Heart right ventricle (tissue), 16 donors: ENCODE measurements at regions not wholly inside any gene's neighbourhood (a gene's known extent, or its start where the extent isn't known, plus 50 kb on each side); places are given as distances from the start of the nearest gene placed in this dataset.

Source experiments
- ATAC-seq, 8 donors: fragments of 200-7000 bp; cut with Tn5 transposase; one replicate each; pipeline ENCODE4 v1.9.1; 2020; ENCODE audit warnings: mild to moderate bottlenecking in 8 of 8, moderate library complexity in 8 of 8, moderate number of reproducible peaks in 1 of 8
- DNase-seq, 2 donors: peaks; one replicate each; pipeline ENCODE4 v3.0.0-alpha.2; 2020
- H3K27ac ChIP-seq, 10 donors: fragments of 200-600 bp; sonication (generic) in 2 of 10; one replicate each; pipeline versions ENCODE4 v1.5.0 to v1.8.0; 2020 to 2022; ENCODE audit warnings: mild to moderate bottlenecking in 3 of 10
- H3K27me3 ChIP-seq, 7 donors: fragments of 200-600 bp; one replicate each; pipeline ENCODE4 v1.8.0; 2021 to 2022; ENCODE audit warnings: mild to moderate bottlenecking in 2 of 7
- H3K36me3 ChIP-seq, 9 donors: fragments of 200-600 bp; sonication (generic) in 1 of 9; one replicate each; pipeline versions ENCODE4 v1.5.0 to v1.8.0; 2020 to 2022; ENCODE audit warnings: mild to moderate bottlenecking in 2 of 9
- H3K4me1 ChIP-seq, 9 donors: fragments of 200-600 bp; sonication (generic) in 1 of 9; one replicate each; pipeline versions ENCODE4 v1.5.0 to v1.8.0; 2020 to 2022; ENCODE audit warnings: mild to moderate bottlenecking in 4 of 9
- H3K4me3 ChIP-seq, 10 donors: fragments of 200-600 bp; sonication (generic) in 2 of 10; one replicate each; pipeline versions ENCODE4 v1.5.0 to v1.8.0; 2020 to 2022; ENCODE audit warnings: mild to moderate bottlenecking in 7 of 10, moderate library complexity in 2 of 10
- H3K9me3 ChIP-seq, 11 donors: fragments of 200-600 bp in 10 of 11; sonication (generic) in 2 of 11; one replicate each; pipeline versions ENCODE4 v1.5.0 to v1.8.0; 2013 to 2022; ENCODE audit warnings: mild to moderate bottlenecking in 2 of 11, control low read depth in 1 of 11, moderate library complexity in 1 of 11
- WGBS, 2 donors: extraction: QIAGEN DNeasy Blood & Tissue Kit; methylation state at CpG; one replicate each; pipeline ENCODE4 v1.1.7; 2013; ENCODE audit warnings: inconsistent platforms in 1 of 2; 5-methylcytosine and 5-hydroxymethylcytosine counted together
- intact Hi-C, 10 donors: fragments of 100-400 bp; cut with DNase I; formaldehyde crosslinking; loops; one replicate each; pipeline versions ENCODE4 v1.11.1 to v1.14.2; 2022
- TF ChIP-seq, protein P1 (sequence below), 9 donors: fragments of 200-600 bp; sonication (generic) in 2 of 9; IDR thresholded peaks; one replicate each; pipeline versions ENCODE4 v1.5.0 to v1.8.0; 2021 to 2022; ENCODE audit warnings: antibody characterized with exemption in 9 of 9, mild to moderate bottlenecking in 5 of 9, moderate library complexity in 1 of 9
- donor health status: Arrhythmogenic right ventricular cardiomyopathy.
- donor health status: ischemic (EF 13 %, LVEDD 7.1; RV severe dilation, severe dysfunction).
- donor health status: healthy with polysubstance abuse.
- donor health status: DM: no; HTN: yes; CAD: no.
- donor health status: DM: no; HTN: no; CAD: no.
- donor health status: ischemic (EF 25% LVEDD 6.9; RV normal size, moderate dysfunction).
- donor health status: ischemic (EF 25% LVEDD 5.7; RV mildly dilated, moderate dysfunction).
- donor health status: healthy.
- donor health status: DM: yes; HTN: yes; CAD: no.
- donor health status: Ischemic cardiomyopathy.
- donor health status: ischemic (EF 35%, LVEDD 5.7; RV mildly dilated, moderate dysfunction).
- donor health status: nonischemic (EF 11% LVEDD 7.7; RV severe dilation, severe dysfunction).
- donor health status: DM: yes; HTN: yes; CAD: no.
- donor health status: PGD.
- donor health status: ischemic (EF 29% LVEDD 5.4; RV normal size, mild dysfunction).
- donor health status: nonischemic (EF 23%, LVEDD 6.1; RV moderate dilation, normal function).

DNA sequence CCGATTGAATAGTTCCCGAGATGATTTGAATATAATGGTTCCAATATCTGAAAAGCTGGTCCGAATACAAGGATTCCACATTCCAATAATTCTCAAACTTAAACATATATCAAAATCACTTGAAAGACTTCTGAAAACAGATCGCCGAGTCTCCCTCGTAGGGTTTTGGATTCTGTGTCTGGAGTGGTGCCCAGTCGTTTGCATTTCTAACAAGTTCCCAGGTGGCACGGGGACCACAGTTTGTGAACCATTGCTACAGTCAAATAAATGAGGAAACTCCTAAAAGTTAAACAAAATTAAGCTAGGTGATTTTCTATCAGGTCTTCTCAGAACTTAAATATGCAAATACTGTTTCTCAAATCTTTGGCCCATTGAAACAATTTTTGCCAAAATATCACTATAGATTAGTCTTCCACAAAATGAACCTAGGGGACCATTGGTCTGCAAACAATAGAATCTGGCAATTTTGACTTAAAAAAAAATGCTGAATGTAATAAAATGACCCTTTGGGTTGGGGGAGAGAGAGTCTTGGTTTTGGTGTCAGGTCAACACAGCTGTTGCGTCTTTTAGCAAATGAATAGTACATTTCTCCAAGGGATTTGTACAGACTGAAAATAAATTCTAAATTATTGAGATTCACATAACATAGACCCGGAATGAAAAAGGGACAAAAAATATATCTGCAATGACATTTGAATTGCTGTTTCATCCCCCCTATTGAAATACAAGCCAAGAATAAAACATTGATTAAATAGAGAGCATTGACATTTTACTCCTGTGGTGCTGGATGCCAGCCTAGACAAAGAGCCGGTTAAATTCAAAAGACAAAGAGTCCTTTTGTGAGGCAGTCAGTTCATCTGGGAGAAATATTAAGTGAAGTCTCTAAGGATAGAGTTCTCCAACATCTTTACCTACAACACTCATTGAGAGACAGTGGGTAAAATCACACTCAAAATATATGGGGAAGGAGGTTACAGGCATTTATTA is 175.7 kb upstream of the ADAMTS9 start:
- Histone ChIP-seq H3K27me3 (no peaks in the 10 kb centered on the region), H3K9me3 (no peaks in the 10 kb centered on the region), H3K36me3 (no peaks in the 10 kb centered on the region), H3K4me1 (peaks cover 0 to 35% (median 9%) of the 10 kb centered on the region in 9 donors), H3K4me3 (no peak overlapping the region), H3K27ac (no peak overlapping the region)
- DNase-seq (no peak), ATAC-seq (no peak)
- TF ChIP-seq, protein P1, sequence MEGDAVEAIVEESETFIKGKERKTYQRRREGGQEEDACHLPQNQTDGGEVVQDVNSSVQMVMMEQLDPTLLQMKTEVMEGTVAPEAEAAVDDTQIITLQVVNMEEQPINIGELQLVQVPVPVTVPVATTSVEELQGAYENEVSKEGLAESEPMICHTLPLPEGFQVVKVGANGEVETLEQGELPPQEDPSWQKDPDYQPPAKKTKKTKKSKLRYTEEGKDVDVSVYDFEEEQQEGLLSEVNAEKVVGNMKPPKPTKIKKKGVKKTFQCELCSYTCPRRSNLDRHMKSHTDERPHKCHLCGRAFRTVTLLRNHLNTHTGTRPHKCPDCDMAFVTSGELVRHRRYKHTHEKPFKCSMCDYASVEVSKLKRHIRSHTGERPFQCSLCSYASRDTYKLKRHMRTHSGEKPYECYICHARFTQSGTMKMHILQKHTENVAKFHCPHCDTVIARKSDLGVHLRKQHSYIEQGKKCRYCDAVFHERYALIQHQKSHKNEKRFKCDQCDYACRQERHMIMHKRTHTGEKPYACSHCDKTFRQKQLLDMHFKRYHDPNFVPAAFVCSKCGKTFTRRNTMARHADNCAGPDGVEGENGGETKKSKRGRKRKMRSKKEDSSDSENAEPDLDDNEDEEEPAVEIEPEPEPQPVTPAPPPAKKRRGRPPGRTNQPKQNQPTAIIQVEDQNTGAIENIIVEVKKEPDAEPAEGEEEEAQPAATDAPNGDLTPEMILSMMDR (IDR thresholded peaks at IDR 0.05) = no peak
- intact Hi-C loops = no loop called here
- WGBS, 2 donors = 90 to 93% methylated on average over 11 of the region's 11 CpGs

- Histone ChIP-seq H3K4me3 (no peak overlapping the region), H3K27ac (no peak overlapping the region), H3K27me3 (no peaks in the 10 kb centered on the region), H3K36me3 (no peaks in the 10 kb centered on the region), H3K4me1 (peaks cover 0 to 24% (median 8%) of the 10 kb centered on the region in 9 donors), H3K9me3 (no peaks in the 10 kb centered on the region)
- TF ChIP-seq, protein P1 (IDR thresholded peaks at IDR 0.05) = no peak
- WGBS, 2 donors = 79 to 82% methylated on average over 3 of the region's 3 CpGs
- intact Hi-C loops = no loop called here
- DNase-seq (no peak), ATAC-seq (no peak)
Measured at GRCh38 chr3:64861684-64862083, 173.9 kb upstream of the ADAMTS9 start.

GRCh38 chr3:64860536-64860870 is 172.7 kb upstream of the ADAMTS9 start:
- H3K36me3 ChIP-seq = no peaks in the 10 kb centered on the region
- no peaks in the 10 kb centered on the region for H3K9me3 ChIP-seq
- WGBS, 2 donors = 93 to 97% methylated on average over 2 of the region's 2 CpGs
- TF ChIP-seq, protein P1 (IDR thresholded peaks at IDR 0.05) = no peak
- ATAC-seq (no peak), DNase-seq (no peak)
- no peak overlapping the region for H3K27ac ChIP-seq
- intact Hi-C loops = no loop called here
- H3K27me3 ChIP-seq = no peaks in the 10 kb centered on the region
- H3K4me1 ChIP-seq = peaks cover 0 to 14% (median 0%) of the 10 kb centered on the region in 9 donors
- H3K4me3 ChIP-seq = no peak overlapping the region

DNA sequence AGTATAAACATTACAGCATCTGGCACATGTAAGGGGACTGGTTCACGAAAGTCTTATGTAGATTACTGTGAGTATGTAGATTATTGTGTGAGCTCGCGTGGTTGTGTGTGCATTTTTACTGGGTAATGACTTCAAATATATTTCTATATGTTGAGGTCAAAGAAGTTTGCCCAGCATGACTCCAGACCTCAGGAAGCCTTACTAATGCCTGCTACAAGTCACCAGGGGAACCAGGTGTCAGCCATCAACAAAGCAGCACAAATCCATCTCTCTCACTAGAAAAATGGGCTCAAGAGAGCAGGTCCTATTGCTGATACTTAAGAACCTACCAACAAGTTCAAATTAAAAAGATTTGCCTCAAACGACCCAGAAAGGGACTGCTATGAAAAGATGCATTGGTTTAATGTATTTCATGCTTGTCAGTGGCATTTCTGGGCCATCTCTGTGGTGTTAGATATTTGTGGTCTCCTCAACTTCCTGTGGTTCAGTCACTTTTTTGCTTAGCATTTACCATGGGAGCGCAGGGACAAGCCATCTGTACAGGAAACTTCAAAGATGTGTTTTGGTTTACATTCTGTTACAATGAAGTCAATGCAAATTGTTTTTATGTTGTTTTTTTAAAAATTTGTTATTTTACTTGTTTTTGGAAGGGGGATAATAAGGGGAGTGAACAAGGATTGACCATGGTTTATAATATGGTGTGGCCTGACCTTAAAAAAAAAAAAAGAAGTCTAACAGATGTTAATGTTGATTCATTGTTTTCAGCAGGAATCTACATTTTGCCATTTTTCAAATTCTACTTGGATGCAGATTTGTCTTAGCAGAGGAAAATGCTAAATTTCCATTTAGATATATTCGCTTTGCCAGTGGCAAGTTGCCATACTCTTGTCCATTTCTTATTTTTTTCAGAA is 172.1 kb upstream of the ADAMTS9 start:
- intact Hi-C loops = no loop called here

More for the DNA sequence above, 172.1 kb upstream of the ADAMTS9 start:
- Histone ChIP-seq H3K4me1 (peaks cover 0 to 14% (median 0%) of the 10 kb centered on the region in 9 donors), H3K9me3 (no peaks in the 10 kb centered on the region), H3K27me3 (no peaks in the 10 kb centered on the region), H3K27ac (peak overlapping the region in 1 of 10 donors; percentile 2), H3K36me3 (no peaks in the 10 kb centered on the region), H3K4me3 (no peak overlapping the region)
- no peak for ATAC-seq
- no peak for DNase-seq
- 86% methylated on average over 6 of the region's 6 CpGs for WGBS, 2 donors
- TF ChIP-seq, protein P1 (IDR thresholded peaks at IDR 0.05) = no peak
